Spleen (tissue), 7 donors: ENCODE measurements at regions not wholly inside any gene's neighbourhood (a gene's known extent, or its start where the extent isn't known, plus 50 kb on each side); places are given as distances from the start of the nearest gene placed in this dataset.

Source experiments
- POLR2A ChIP-seq, 3 donors: fragments of 450-650 bp; IDR thresholded peaks; one replicate each; pipeline ENCODE4 v1.5.1; 2017; ENCODE audit warnings: antibody characterized with exemption in 3 of 3, mild to moderate bottlenecking in 1 of 3
- TF ChIP-seq, protein P1 (sequence below), 11 experiments: fragments of 200-600 bp in 7 of 11; fragments of 450-650 bp in 4 of 11; sonication (generic) in 4 of 11; IDR thresholded peaks in 8 of 11; conservative IDR thresholded peaks in 3 of 11; 1 replicate in 7 of 11; 2 replicates in 4 of 11; pipeline versions ENCODE4 v1.4.0 to v1.8.0; 2016 to 2021; ENCODE audit warnings: antibody characterized with exemption in 11 of 11, inconsistent platforms in 4 of 11, mild to moderate bottlenecking in 1 of 11
- donor health status: DM: no; HTN: no; CAD: no; lungs with moderate emphysema.
- donor health status: DM: no; HTN: no; CAD: no.
- donor health status: DM: no; HTN: no; CAD: no.

GRCh38 chr16:86395477-86395876 is 114.8 kb upstream of the FOXF1 start:
- TF ChIP-seq POLR2A (IDR thresholded peaks at IDR 0.05): no peak
- TF ChIP-seq, protein P1, sequence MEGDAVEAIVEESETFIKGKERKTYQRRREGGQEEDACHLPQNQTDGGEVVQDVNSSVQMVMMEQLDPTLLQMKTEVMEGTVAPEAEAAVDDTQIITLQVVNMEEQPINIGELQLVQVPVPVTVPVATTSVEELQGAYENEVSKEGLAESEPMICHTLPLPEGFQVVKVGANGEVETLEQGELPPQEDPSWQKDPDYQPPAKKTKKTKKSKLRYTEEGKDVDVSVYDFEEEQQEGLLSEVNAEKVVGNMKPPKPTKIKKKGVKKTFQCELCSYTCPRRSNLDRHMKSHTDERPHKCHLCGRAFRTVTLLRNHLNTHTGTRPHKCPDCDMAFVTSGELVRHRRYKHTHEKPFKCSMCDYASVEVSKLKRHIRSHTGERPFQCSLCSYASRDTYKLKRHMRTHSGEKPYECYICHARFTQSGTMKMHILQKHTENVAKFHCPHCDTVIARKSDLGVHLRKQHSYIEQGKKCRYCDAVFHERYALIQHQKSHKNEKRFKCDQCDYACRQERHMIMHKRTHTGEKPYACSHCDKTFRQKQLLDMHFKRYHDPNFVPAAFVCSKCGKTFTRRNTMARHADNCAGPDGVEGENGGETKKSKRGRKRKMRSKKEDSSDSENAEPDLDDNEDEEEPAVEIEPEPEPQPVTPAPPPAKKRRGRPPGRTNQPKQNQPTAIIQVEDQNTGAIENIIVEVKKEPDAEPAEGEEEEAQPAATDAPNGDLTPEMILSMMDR (IDR thresholded peaks at IDR 0.05 in 8 of 11, conservative IDR thresholded peaks at IDR 0.05 in 3 of 11): no peak
